BJ (cell line): ENCODE measurements at regions not wholly inside any gene's neighbourhood (a gene's known extent, or its start where the extent isn't known, plus 50 kb on each side); places are given as distances from the start of the nearest gene placed in this dataset.
A peak's percentile ranks its signal among the peaks of the same experiment; 100 is the strongest.

Experiments used
- CTCF ChIA-PET: fragments of 350-600 bp; formaldehyde crosslinking; extraction: SDS; loops from one replicate; lab custom pipeline; 2021; ENCODE audit warnings: antibody characterized with exemption, inconsistent platforms; lab: Yijun Ruan, JAX
- POLR2A ChIA-PET: fragments of 300-600 bp; sonication (Branson Sonifier 250); formaldehyde crosslinking; extraction: SDS; loops from one replicate; lab custom pipeline; 2021; ENCODE audit warnings: antibody characterized with exemption; lab: Charles Lee
- DNase-seq: peaks from one replicate; pipeline ENCODE4 v3.0.0-alpha.2; 2011; ENCODE audit warnings: low read depth
- H3K27me3 ChIP-seq: 2 replicates; pipeline ENCODE4 v1.6.0; 2011; ENCODE audit warnings: low read length; ENCODE audit not compliant: control insufficient read depth, insufficient read depth
- H3K36me3 ChIP-seq: 2 replicates; pipeline ENCODE4 v1.5.1; 2011; ENCODE audit warnings: low read length; ENCODE audit not compliant: control insufficient read depth, insufficient read depth
- H3K4me3 ChIP-seq: 2 replicates; pipeline ENCODE4 v1.5.1; 2011; ENCODE audit warnings: low read depth, mild to moderate bottlenecking, control low read depth, low read length
- TF ChIP-seq, protein P1 (sequence below): IDR thresholded peaks from 2 replicates; pipeline ENCODE4 v1.5.1; 2011; ENCODE audit warnings: low read depth, mild to moderate bottlenecking, control low read depth, inconsistent platforms, low read length, moderate library complexity; ENCODE audit not compliant: insufficient read depth

DNA sequence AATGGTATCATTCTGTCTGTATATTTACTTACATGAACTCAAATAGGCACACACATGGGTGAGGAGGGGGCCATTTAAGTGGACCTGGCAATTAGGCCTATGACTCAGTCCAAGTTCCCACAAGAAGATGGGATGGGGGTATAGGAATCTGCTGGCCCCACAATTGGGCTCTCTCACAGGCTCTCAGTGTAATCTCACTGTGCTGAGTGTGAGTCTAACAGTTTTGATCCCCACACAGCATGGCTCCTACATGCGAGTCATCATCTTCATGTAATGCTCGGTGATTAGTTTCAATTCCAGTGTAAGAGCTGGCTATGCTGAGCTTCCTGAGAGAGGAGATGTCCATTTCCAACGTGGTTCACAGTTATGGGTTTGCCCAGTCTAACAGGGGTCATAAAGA lies 114.0 kb downstream of the GATA6 start:
- DNase-seq = no peak
- POLR2A ChIA-PET = no interaction called here
- CTCF ChIA-PET = no interaction called here
- TF ChIP-seq, protein P1, sequence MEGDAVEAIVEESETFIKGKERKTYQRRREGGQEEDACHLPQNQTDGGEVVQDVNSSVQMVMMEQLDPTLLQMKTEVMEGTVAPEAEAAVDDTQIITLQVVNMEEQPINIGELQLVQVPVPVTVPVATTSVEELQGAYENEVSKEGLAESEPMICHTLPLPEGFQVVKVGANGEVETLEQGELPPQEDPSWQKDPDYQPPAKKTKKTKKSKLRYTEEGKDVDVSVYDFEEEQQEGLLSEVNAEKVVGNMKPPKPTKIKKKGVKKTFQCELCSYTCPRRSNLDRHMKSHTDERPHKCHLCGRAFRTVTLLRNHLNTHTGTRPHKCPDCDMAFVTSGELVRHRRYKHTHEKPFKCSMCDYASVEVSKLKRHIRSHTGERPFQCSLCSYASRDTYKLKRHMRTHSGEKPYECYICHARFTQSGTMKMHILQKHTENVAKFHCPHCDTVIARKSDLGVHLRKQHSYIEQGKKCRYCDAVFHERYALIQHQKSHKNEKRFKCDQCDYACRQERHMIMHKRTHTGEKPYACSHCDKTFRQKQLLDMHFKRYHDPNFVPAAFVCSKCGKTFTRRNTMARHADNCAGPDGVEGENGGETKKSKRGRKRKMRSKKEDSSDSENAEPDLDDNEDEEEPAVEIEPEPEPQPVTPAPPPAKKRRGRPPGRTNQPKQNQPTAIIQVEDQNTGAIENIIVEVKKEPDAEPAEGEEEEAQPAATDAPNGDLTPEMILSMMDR = no peak
- Histone ChIP-seq H3K4me3 (no peak overlapping the region), H3K36me3 (no peaks in the 10 kb centered on the region), H3K27me3 (no peaks in the 10 kb centered on the region; the same call in 1 of the 2 replicates)

DNA sequence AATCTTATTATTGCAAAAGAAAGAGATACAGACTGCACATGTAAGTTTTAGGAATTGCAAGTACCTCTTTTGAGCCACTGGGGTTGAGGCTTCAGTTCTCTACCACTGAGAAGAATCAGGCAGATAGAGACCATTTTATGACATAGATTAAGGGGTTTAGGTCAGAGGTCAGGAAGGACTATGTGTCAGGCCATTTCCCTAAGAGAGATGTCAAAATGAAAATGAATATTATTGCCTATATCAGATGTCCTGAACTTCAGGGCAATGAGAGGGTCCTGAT lies 113.7 kb downstream of the GATA6 start:
- no peak overlapping the region for H3K4me3 ChIP-seq
- H3K36me3 ChIP-seq = no peaks in the 10 kb centered on the region
- TF ChIP-seq, protein P1 = no peak
- ChIA-PET POLR2A (no interaction called here), CTCF (no interaction called here)
- DNase-seq = no peak
- H3K27me3 ChIP-seq = no peaks in the 10 kb centered on the region; the same call in 1 of the 2 replicates

DNA sequence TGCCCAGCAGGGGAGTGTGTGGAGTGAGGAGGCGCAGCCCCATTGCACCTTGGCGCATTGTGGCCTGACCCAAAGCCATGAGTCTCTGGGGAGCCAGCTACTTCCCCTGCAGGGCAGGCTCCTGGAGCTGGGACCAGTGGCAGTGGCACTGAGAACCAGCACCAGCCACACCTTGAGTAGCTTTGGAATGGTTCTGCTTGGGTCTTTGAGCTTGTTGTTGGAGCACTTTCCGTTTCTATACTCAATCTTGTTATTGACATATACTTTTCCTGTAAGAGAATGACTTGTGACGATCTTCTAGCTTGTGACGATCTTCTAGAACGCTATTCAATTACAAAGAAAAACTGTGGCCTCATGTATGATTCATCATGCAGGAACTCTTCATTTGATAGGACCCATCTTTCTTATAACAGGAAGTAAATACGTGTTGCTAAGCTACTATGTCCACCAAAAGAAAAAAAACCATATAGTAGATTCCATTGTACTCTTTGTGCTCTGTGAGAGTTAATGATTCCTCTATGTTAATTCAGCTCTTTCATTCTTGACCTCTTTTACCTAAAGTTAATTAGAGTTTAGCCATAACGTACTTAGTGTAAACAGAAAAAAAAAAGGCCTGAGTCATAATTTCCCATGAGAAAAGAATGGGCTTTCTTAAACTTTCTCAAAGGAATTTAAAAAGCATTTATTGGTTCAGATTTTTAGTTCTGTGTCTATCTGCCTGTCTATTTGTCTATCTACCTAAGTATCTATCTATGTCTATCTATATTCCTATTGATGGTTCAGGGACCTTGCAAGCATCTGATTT lies 113.1 kb downstream of the GATA6 start:
- H3K36me3 ChIP-seq = no peaks in the 10 kb centered on the region
- H3K27me3 ChIP-seq = no peaks in the 10 kb centered on the region; the same call in 1 of the 2 replicates
- CTCF ChIA-PET = interaction anchor here (1.1 kb wide), 1 partner anchor 281 kb away, joined by 3 read pairs; no protein-coding TSS in a partner anchor
- H3K4me3 ChIP-seq = no peak overlapping the region
- TF ChIP-seq, protein P1 = no peak
- POLR2A ChIA-PET = no interaction called here
- DNase-seq = peak; percentile 13

DNA sequence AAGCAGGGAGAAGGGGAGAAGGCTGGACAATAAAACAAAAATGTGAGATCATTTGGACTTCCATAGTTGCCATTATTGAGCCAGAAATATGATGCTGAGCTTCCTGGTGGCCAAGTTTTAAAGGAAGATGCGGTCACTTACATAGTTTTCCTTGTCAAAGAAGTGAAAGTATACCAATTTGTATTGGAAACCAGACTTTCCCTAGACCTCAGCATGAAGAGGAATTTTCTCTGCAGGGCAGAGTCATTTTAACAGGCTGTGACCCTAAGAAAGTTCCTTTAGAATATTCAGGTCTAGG lies 111.0 kb downstream of the GATA6 start:
- ChIA-PET CTCF (no interaction called here), POLR2A (interaction anchor here (0.6 kb wide), 1 partner anchor 70 kb away, joined by 4 read pairs; no protein-coding TSS in a partner anchor)
- Histone ChIP-seq H3K27me3 (no peaks in the 10 kb centered on the region), H3K36me3 (no peaks in the 10 kb centered on the region), H3K4me3 (no peak overlapping the region)
- peak; percentile 7 for DNase-seq
- TF ChIP-seq, protein P1 = no peak

DNA sequence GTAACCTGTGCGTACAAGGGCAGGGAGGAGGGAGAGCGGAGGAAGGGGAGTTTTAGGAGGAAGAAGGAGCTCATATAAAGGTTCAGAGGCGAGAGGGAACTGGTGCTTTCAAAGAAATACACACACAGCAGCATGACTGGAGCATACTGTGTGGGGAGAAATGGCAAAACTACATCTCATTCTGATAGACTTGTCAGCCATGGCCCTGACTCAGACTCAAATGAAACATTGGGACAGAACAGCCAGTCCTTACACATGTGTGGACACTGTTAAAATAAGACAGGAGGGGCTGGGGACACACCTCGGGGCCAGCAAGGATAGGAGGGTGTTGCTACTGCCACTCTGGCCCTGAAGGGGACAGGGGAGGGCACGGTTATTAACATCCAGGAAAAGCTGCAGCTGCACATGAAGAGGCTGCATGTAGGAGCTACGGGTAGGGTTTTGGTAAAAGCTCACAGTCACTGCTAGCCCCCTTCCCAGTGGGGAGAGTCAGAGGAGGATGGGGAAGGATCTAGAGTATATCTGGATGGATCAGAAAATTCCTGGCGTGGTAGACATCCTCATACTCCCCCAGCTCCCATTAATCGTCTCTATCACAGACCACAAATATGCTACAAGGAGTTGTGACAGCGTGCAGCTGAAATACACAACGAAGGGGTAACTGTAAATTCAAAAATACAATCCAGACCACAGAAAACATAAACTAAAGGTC lies 110.5 kb downstream of the GATA6 start:
- TF ChIP-seq, protein P1 = no peak

More for the DNA sequence above, 110.5 kb downstream of the GATA6 start:
- DNase-seq = no peak
- no peak overlapping the region for H3K4me3 ChIP-seq
- ChIA-PET CTCF (no interaction called here), POLR2A (interaction anchor here (0.6 kb wide), 1 partner anchor 71 kb away, joined by 4 read pairs; no protein-coding TSS in a partner anchor)
- no peaks in the 10 kb centered on the region for H3K36me3 ChIP-seq
- H3K27me3 ChIP-seq = no peaks in the 10 kb centered on the region
